ENCODE measurements at regions not wholly inside any gene's neighbourhood (a gene's known extent, or its start where the extent isn't known, plus 50 kb on each side); places are given as distances from the start of the nearest gene placed in this dataset.
"Not testable (repeated sequence)": the region's sequence is repeated elsewhere in the genome, so short reads cannot be mapped to it uniquely, and the experiment has no call there.

DNA sequence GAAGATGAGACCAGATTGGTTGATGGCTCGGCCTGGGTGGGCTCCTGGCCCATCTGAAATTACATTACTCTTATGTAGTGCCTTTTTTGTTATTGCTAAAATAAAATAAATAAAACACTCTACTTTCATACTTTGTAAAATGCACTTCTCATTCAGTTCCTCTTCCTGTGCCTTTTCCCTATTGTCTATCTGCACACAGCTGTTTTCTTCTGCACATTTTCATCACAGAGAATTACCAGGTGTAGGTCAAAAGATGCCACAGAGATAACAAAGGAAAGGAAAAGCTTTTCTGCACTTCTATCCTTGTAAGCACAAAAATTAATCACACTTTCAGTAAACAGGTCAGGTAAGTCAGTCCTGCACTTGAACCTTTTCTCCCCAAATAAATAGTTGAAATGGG lies 265.1 kb downstream of the BTG1 start:
- no peak for DNase-seq

DNA sequence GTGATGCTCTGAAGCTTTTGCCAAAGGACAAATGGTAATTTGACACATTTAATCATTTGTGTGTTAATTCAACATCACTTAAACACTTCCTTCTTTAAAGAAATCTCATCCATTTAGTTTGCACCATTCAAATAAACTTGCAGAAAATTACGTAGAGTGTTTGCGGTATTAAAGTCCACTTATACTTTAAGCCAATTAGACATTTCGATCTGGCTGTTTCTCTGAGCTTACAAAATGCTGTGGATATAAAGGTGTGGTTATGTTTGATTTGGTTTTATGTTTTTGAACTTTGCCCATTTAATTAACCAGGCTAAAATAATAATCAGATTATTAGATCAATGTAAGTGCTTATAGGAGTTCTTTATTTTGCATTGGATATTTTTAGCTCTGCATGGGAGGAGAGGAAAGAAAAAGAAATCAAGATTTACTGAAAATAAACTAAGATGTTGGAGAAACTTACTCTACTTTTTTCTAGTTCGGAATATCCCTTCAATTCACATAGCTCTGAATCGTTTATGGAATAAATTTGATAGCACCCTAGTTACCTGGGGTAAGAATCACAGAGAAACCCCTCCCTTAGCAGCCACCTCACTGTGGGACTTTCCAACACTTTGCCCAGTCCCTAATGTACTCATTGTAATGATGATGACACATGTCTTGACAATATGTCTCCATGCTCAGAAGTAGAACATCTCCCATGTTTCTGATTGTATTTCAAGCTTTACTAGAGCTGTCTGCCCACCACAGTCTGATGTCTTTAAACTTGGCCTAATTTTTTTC lies 268.0 kb downstream of the BTG1 start:
- DNase-seq: peak; percentile 39

DNA sequence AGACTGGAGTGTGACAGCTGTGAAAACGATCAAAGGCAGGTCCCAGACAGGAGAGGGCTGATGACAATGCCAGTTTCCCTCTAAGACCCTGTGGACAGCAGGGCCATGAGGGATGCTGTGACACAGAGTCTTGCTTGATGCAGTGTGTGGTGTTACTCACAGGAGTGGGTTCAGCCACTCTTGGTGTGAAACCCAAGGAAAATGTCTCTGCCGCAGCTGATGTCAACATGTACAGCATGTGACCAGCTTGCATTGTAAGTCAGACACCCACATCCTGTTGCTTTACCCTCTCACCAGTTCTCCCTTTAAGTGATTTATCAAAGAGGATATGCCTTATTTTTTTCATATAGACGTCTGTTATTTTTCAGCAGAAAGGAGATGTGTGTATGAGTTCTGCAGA lies 268.6 kb downstream of the BTG1 start:
- peak; percentile 77 for DNase-seq

DNA sequence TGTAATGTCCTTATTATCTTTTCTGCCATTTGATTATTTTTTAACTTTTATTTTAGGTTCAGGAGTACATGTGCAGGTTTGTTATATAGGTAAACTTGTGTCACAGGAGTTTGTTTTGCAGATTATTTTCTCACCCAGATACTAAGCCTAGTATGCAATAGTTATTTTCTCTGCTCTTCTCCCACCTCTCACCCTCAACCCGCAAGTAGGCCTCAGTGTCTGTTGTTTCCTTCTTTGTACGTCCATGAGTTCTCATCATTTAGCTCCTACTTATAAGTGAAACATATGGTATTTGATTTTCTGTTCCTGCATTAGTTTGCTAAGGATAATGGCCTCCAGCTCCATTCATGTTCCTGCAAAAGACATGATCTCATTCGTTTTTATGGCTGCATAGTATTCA lies 270.0 kb downstream of the BTG1 start:
- DNase-seq: not testable (repeated sequence)

DNA sequence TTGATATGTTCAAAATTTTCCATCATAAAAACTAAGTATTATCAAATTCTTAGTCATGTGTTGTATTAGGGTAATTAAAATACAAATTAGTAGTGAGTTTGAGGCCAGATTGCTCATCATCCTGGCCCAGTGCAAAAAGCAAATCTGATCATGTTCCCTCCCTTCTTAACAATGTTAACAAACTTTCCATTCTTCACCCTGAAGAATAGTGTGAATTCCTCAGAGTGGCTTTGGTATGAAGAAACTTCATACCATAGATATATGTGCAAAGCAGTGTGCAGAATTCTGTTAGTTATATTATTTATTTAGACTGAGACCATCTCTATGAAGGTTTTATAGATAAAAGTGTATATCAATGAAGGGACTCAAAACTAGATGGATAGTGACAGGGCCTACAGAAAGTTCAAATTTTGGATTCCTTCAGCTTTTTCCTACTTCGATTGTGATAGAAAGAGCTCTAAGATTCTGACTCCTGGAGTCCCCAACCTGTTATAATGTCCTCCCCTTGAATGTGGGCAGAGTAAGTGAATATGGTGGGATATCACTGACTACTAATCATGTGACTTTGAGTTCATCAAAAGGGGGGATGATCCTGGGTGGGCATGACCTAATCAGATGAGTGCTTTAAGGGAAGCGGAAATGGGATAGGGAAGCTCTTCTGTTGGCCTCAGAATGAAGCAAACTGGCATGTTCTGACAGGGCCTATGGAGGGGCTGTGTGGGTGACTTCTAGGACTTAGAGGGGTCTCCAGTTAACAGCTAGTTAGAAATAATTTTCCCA lies 271.4 kb downstream of the BTG1 start:
- no peak for DNase-seq

DNA sequence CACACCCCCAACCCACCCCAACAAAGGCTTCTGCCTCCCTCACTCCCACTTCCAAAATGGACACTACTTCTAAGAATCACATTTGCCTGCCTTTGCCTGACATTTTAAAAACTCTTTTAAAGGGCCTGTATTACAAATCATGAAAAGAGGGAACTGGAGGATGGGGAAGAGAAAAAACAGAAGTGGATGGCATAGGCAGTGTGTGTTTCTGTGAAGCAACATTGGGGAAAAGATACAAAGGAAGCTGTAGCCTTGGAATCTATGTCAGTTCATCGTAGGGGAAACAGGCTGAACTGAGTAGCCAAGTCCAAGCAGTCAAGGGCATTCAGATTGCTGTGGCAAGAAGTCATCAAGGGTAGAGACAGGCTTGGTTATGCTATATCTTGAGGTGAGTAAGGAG lies 273.9 kb downstream of the BTG1 start:
- no peak for DNase-seq

DNA sequence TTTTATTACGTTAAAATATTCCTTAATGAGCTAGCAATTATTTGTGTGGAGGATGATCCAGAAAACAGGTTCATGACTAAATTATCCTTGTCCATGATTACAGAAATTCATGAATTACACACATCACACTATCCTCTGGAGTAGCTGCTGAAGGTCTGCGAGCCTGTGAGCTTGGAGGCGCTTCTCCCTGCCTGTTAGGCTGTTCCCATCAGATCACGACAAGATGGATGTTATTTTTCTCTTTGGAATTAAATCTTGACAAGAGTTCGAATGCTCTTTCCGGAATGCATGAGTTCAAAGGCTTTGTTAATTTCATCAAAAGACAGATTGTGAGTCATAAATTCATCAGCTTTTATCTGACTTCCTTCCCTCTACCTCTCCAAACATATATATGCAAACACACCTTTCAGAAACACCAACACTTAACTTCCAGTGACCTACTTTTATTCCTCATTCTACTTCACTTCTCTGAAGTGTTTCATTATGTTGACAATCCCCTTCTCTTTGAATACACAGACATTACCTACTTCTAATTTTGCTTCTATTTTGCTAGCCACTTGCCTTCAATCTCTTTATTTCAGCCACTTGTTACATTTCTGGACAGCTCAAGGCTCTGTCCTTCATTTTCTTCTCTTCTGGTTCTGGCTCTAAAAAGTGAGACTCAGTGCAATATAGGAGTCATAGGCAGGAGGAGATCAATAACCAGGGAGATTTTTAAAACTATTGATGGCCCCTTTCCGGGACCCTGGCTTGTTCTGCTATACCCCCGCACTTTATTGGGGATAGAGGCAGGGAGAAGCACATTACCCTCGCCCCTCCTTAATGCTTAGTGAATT lies 274.6 kb downstream of the BTG1 start:
- no peak for DNase-seq

DNA sequence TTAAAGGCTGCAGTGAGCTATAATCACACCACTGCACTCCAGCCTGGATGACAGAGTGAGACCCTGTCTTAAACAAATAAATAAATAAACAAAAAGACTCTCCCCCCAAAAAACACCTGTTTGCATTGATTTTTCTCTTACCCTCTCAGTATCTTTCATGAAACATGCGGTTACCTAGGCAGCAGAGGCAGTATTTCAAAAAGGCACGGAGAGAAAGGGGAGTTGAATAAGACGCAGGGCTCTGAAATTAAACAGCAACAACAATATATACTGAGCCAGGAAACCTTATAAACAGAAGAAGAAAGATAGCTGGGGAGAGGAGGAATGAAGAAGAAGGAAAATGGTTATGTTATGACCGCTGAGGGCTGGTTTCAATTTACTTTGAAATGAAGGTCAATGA lies 277.6 kb downstream of the BTG1 start:
- DNase-seq: no peak

DNA sequence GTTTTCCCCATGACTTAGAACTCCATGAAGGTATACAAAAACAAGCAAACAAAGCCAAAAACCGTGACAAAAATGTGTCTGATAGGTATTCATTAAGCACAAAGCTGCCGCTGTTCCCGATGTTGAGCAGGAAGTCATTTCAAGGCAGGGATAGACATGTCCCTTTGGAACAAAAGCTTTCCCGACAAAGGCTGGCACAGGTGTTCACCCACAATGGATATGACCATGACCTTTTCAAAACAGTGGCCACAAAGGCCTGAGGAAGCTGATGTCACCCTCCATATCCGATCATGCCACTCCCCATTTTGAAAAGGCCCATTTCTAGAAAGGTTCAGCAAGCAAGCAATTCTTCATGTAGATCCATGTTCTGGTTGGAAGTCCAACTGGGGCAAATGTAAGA lies 279.1 kb downstream of the BTG1 start:
- DNase-seq: no peak

DNA sequence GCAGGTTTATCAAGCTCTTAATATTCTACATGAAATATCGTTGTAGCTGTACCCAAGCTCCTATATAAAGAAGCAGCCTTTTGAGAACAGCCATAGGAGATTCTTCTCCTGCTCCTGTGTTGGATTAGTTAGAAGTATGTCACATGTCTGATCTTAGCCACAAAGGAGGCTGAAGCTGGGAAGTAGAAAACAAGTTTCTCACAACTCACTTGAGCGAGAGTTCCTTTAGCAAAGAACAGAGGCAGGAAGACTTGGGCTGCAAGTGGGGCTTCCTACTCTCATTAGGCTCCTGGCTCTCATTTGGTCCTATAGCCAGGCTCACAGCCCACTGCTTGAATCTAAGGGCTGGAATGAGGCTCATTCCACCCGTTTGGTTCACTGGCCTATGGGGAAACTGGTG lies 281.9 kb downstream of the BTG1 start:
- no peak for DNase-seq

DNA sequence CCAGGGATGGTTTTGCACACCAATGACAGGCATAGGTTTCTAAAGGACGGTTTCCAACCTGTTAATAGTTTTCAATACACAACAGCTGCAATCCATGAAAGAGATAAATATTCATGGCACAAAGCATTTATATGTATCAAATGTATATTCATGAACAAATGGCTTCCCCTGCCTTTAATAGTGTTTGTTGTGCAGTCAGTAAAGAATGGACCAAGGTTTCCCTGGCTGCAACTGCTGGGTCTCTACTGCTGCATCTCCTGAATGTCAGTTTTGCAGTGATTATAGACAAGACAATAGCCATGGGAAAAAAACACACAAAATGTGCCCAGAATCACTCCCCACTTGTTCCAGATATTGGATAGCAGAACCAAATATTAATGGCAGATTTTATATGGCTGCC lies 284.1 kb downstream of the BTG1 start:
- no peak for DNase-seq

DNA sequence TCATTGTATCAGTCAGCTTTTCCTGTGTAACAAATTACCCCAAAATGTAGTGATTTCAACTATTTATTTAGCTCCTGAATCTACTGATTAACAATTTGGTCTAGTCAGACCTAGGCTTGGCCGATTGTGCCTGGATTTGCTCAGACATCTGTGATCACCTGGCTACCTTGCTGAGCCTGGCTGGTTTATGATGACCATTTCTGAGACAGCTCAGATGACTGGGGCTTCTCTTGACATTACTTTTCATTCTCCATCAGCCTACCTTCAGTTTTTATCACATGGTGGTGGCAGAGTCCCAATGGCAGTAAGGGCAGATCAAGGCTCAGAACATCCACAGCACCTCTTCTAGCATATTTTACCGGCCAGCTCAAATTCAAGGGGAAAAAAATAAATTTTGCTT lies 286.3 kb downstream of the BTG1 start:
- DNase-seq: no peak

DNA sequence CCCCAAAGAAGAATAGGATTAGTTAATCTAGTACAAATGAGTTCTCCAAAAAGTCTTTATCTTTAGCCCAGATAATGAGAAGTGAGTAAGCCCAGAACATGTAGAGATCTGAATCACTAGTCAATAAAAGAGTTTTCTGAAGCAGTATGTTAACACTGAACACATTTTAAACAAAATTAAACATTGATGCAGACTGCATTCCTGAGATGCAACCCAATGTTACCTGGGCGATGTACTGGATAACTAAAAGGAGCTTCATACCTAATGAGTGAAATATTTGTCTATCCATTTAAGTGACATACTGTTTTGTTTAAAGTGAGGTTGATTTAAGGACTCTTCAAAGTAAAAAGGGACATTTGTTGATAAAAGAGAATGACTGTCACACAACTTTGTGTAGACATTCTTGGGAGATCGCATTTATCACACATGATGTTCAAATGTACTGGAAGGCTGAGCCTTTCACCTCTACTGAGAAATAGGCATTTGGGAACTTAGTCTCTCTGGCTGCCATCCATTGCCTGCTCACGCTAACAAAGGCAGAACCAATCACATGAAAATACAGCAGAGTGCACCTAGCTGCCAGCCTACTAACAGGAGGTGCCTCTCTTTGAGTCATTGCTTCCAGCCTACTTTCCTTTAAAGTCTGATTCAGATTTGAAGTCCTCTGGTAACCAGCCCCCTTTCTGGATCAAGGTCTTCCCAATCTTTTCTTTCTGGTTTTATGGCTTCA lies 287.7 kb downstream of the BTG1 start:
- DNase-seq: no peak

DNA sequence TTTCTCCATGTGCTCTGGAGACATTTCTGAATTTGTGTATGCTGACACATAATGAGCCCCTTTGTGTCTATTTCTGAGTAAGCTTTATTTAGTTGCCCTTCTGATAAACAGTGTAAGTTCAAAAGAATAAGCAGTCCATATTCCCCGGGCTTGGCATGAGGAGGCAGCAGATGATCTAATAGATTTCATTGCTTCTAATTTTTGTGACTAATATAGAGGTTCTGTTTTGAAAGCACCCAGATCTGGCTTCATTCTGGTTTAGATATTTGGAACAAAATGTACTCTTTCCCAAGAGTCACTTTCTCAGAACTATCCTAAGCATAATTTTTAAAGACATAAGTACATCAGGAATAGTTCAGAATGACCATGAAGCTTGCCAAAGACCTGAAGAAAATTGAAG lies 290.9 kb downstream of the BTG1 start:
- no peak for DNase-seq

DNA sequence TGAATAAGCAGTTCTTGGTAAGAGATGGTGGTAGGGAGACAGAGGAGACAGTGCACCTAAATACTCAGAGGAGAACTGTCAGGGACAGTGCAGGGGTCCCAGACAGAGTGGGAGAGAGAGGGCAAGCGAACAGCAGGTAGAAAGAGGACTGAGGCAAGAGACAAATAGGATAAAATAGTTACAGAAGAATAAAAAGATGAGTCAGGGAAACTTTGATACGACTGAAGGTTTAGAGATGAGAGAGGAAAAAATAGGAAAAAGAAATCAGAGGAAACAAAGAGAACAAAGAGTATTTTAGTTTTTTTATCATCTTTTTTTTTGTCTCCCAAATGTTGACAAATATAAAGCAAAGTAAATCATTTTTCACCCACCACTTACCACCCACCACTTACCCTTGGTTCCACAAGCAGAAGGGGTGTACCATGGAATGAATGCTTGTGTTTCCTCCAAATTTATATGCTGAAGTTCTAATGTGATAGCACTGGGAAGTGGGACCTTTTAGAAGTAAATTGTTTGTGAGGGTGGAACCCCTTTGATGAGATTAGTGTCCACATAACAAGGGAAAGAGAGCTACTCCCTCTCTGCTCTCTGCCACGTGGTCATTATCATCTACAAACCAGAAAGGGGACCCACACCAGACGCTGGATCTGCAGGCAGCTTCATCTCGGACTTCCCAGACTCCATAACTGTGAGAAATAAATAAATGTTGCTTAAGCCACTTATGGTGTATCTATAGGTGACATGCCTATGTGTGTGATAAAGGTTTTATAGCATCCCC lies 292.1 kb downstream of the BTG1 start:
- DNase-seq: no peak

DNA sequence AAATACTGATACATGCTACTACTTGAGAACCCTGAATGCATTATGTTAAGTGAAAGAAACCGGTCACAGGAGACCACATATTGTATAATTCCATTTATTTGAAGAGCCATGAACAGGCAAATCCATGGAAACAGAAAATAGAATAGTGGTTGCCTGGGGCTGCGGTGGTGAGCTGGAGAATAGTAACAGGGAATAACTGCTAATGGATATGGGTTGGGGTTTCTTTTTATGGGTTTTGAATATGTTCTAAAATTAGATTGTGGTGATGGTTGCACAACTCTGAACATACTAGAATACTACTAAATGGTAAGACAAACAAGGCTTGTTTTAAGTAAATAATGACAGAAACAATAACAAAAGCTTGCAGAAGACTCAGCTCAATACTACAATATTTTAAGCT lies 293.0 kb downstream of the BTG1 start:
- no peak for DNase-seq

DNA sequence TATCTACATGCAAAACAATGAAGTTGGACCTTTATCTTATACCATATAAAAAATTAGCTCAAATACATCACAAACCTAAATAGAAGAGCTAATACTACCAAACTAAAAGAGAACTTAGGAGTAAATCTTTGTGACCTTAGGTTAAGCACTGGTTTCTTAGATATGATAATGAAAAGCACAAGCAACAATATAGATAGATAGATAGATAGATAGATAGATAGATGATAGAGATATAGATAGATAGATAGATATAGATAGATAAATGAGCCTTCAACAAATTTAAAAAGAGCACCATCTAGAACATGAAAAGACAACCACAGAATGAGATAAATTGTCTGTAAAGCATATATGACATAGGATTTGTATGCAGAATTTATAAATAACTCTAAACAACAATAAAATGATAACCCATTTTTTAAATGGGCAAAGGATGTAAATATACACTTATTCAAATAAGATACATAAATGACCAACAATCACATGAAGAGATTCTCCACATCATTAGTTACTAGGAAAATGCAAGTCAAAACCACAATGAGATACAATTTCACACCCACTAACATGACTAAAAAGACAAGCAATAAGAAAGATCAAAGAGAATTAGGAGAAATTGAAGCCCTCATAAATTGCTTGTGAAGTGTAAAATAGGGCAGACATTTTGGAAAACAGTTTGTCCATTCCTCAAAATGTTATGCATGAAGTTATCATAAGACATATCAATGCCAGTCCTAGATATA lies 293.7 kb downstream of the BTG1 start:
- DNase-seq: no peak

DNA sequence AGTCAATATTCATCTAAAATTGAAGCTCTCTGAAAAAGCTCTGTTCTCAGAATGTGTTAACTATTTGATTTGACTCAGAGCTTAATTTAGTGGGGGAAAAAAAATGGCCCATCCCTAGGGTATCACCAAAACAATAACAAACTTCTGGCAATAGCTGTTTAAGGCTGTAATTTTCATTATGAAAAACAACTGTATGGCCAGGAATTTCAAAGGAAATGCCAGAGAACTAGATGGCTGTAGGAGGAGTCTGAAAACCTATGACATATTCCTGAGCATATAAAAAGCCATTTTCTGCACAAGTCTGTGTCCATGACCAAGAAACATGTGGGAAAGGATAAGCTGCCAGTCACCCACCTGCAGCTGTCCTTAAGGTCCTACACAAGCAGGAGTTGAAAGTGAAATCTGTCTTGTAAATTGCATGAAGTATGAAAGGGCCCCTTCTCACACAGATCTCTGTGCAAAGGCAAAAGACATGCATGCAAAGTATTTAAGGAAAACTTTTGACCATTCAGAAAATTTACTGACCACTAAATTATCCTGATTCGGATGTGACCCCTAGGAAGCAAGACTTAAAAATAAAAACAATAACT lies 299.1 kb downstream of the BTG1 start:
- no peak for DNase-seq

DNA sequence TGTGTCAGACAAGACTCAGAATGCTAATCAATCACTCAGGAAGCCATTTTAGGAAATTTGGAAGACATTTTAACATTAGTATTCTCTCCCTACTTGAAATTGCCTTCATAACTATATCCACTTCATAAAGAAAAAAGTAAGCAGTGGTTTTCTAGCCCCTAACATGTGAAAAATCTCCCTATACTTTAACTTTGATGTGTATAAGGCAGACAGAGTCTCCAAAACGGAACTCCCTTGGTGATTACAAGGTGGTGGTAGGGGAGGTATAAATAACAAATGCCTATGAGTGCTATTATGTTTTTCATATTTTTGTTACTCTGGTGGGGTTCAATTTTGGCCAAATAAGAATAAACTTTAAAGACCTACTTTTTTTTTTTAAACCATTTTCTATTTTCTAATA lies 300.3 kb downstream of the BTG1 start:
- no peak for DNase-seq

DNA sequence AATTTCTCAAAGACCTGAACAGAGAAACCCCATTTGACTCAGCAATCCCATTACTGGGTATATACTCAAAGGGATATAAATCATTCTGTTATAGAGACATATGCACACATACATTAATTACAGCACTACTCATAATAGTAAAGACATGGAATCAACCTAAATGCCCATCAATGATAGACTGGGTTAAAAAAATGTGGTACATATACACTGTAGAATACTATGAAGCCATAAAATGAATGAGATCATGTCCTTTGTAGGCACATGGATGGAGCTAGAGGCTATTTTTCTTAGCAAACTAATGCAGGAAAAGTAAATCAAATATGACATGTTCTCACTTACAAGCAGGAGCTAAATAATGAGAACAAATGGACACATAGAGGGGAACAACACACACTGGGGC lies 303.8 kb downstream of the BTG1 start:
- no peak for DNase-seq

DNA sequence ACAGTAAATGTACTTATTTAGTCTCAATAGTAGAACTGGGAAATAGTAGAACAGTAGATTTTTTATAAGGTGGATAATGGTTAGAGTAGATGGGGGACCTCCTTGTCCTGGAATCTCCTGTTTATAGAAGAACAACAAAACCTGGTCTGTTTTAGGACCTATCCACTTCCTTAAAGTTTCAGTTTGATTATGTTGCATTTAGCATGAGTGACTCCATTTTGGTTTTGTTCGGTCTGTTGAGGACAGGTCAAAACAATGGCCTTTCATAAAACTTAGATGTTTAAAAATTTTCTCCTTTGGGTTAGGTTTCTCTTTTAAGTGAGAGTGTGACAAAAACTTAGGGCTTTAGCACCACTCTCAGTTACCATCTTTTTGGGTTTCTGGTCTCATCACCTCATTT lies 308.9 kb downstream of the BTG1 start:
- no peak for DNase-seq

Measured in stimulated activated CD4-positive, alpha-beta T cell treated with anti-CD3 and anti-CD28 coated beads, Interleukin-15, amount 100 ng/mL, for 24 hours (primary cell).